HG03565 (cell line): ENCODE measurements at regions not wholly inside any gene's neighbourhood (a gene's known extent, or its start where the extent isn't known, plus 50 kb on each side); places are given as distances from the start of the nearest gene placed in this dataset.
"Not testable (repeated sequence)": the region's sequence is repeated elsewhere in the genome, so short reads cannot be mapped to it uniquely, and the experiment has no call there.

Source experiments
- ATAC-seq: cut with Tn5 transposase; IDR thresholded peaks from one replicate; pipeline ENCODE4 v1.9.1; 2021; ENCODE audit warnings: mild to moderate bottlenecking, moderate library complexity; ENCODE audit not compliant: unreplicated experiment

- ATAC-seq = no peak
Observed at GRCh38 chr6:55052846-55053245, 121.5 kb upstream of the HCRTR2 start.

- ATAC-seq = no peak
Observed at GRCh38 chr6:55058682-55059081, 115.6 kb upstream of the HCRTR2 start.

- ATAC-seq = no peak
Observed at GRCh38 chr6:55064711-55065420, 109.4 kb upstream of the HCRTR2 start.

GRCh38 chr6:55069132-55069781 lies 105.1 kb upstream of the HCRTR2 start:
- no peak for ATAC-seq

- no peak for ATAC-seq
Observed at GRCh38 chr6:55082021-55082420, 92.3 kb upstream of the HCRTR2 start.

- ATAC-seq = not testable (repeated sequence)
Observed at GRCh38 chr6:55088011-55088410, 86.3 kb upstream of the HCRTR2 start.

- ATAC-seq = no peak
Observed at GRCh38 chr6:55088902-55089301, 85.4 kb upstream of the HCRTR2 start.

GRCh38 chr6:55089325-55089724 lies 85.0 kb upstream of the HCRTR2 start:
- no peak for ATAC-seq

- no peak for ATAC-seq
Observed at GRCh38 chr6:55100686-55101085, 73.6 kb upstream of the HCRTR2 start.

GRCh38 chr6:55101157-55101556 lies 73.2 kb upstream of the HCRTR2 start:
- ATAC-seq = no peak

GRCh38 chr6:55108134-55109130 lies 65.9 kb upstream of the HCRTR2 start:
- ATAC-seq = no peak

GRCh38 chr6:55117267-55117666 lies 57.0 kb upstream of the HCRTR2 start:
- no peak for ATAC-seq

- ATAC-seq = not testable (repeated sequence)
Observed at GRCh38 chr6:55124241-55124640, 50.1 kb upstream of the HCRTR2 start.
